IMR-90 (cell line): ENCODE measurements at regions not wholly inside any gene's neighbourhood (a gene's known extent, or its start where the extent isn't known, plus 50 kb on each side); places are given as distances from the start of the nearest gene placed in this dataset.

ENCODE experiments used
- ATAC-seq: fragments of 200-7000 bp; cut with Tn5 transposase; 2 replicates; pipeline ENCODE4 v1.9.1; 2020; ENCODE audit warnings: low read depth, mild to moderate bottlenecking, moderate library complexity
- BruUV-seq: library from RNA; stranded (reverse); fragments of 400-500 nt; replicated peaks from 2 replicates; lab custom pipeline; 2021; lab: Mats Ljungman, UMichigan
- CTCF ChIA-PET: fragments of 300-600 bp; formaldehyde crosslinking; extraction: SDS; loops from one replicate; lab custom pipeline; 2021; ENCODE audit warnings: antibody characterized with exemption; lab: Yijun Ruan, JAX
- POLR2A ChIA-PET: fragments of 300-600 bp; sonication (Branson Sonifier 250); formaldehyde crosslinking; loops from one replicate; lab custom pipeline; 2022; ENCODE audit warnings: antibody characterized with exemption; ENCODE audit not compliant: unreplicated experiment; lab: Charles Lee
- DNase-seq: peaks from one replicate; pipeline ENCODE4 v3.0.0; 2013
- H2AFZ ChIP-seq: replicated peaks from 2 replicates; pipeline ENCODE3; 2013; ENCODE audit warnings: low read length, mild to moderate bottlenecking; ENCODE audit not compliant: poor library complexity
- H2AK5ac ChIP-seq: 2 replicates; pipeline ENCODE4 v1.6.1; 2013; ENCODE audit warnings: low read depth, low read length, inconsistent platforms
- H2AK9ac ChIP-seq: replicated peaks from 2 replicates; pipeline ENCODE3; 2013; ENCODE audit warnings: mild to moderate bottlenecking, low read depth, low read length, moderate library complexity; ENCODE audit not compliant: poor library complexity
- H2BK120ac ChIP-seq: 2 replicates; pipeline ENCODE4 v1.6.1; 2013; ENCODE audit warnings: low read depth, low read length, inconsistent platforms
- H2BK15ac ChIP-seq: 3 replicates; pipeline ENCODE4 v1.6.1; 2013; ENCODE audit warnings: low read depth, low read length, inconsistent platforms
- H2BK20ac ChIP-seq: 2 replicates; pipeline ENCODE4 v1.6.1; 2013; ENCODE audit warnings: low read depth, mild to moderate bottlenecking, inconsistent platforms, low read length, moderate library complexity
- H2BK5ac ChIP-seq: 2 replicates; pipeline ENCODE4 v1.6.1; 2013; ENCODE audit warnings: mild to moderate bottlenecking, low read depth, low read length, inconsistent platforms; ENCODE audit not compliant: poor library complexity, severe bottlenecking
- H3K14ac ChIP-seq: replicated peaks from 2 replicates; pipeline ENCODE4 v1.6.1; 2013; ENCODE audit warnings: low read depth, low read length, inconsistent platforms
- H3K18ac ChIP-seq: 2 replicates; pipeline ENCODE4 v1.6.1; 2013; ENCODE audit warnings: low read depth, low read length, control low read depth
- H3K23ac ChIP-seq: 2 replicates; pipeline ENCODE4 v1.6.1; 2013; ENCODE audit warnings: low read depth, low read length, inconsistent platforms
- H3K27ac ChIP-seq: 2 replicates; pipeline ENCODE4 v1.5.1; 2013; ENCODE audit warnings: mild to moderate bottlenecking, control low read depth, low read length; ENCODE audit not compliant: insufficient read depth
- H3K27me3 ChIP-seq: 2 replicates; pipeline ENCODE4 v1.6.1; 2013; ENCODE audit warnings: low read length; ENCODE audit not compliant: control insufficient read depth, insufficient read depth
- H3K36me3 ChIP-seq: 2 replicates; pipeline ENCODE4 v1.6.1; 2013; ENCODE audit warnings: low read length, mixed read lengths; ENCODE audit not compliant: control insufficient read depth, insufficient read depth
- H3K4ac ChIP-seq: 2 replicates; pipeline ENCODE4 v1.6.1; 2013; ENCODE audit warnings: low read depth, low read length, inconsistent platforms
- H3K4me1 ChIP-seq: 2 replicates; pipeline ENCODE4 v1.6.1; 2013; ENCODE audit warnings: low read length, mixed read lengths; ENCODE audit not compliant: control insufficient read depth, insufficient read depth
- H3K4me2 ChIP-seq: 2 replicates; pipeline ENCODE4 v1.6.1; 2013; ENCODE audit warnings: low read depth, mild to moderate bottlenecking, control low read depth, low read length, moderate library complexity
- H3K4me3 ChIP-seq: 2 replicates; pipeline ENCODE4 v1.5.1; 2013; ENCODE audit warnings: low read depth, mild to moderate bottlenecking, control low read depth, low read length, moderate library complexity; ENCODE audit not compliant: insufficient read depth
- H3K56ac ChIP-seq: 2 replicates; pipeline ENCODE4 v1.6.1; 2013; ENCODE audit warnings: low read length, inconsistent platforms; ENCODE audit not compliant: insufficient read depth; ENCODE audit errors: extremely low read depth
- H3K79me1 ChIP-seq, 2 experiments: 2 replicates each; pipeline ENCODE4 v1.6.1; 2013; ENCODE audit warnings: low read length in 2 of 2, inconsistent platforms in 1 of 2, low read depth in 1 of 2
- H3K9ac ChIP-seq: 2 replicates; pipeline ENCODE4 v1.6.1; 2013; ENCODE audit warnings: low read depth, low read length, control low read depth
- H3K9me1 ChIP-seq: 2 replicates; pipeline ENCODE4 v1.6.1; 2013; ENCODE audit warnings: low read length, inconsistent platforms; ENCODE audit not compliant: insufficient read depth
- H3K9me3 ChIP-seq: 2 replicates; pipeline ENCODE4 v1.6.1; 2013; ENCODE audit warnings: low read length; ENCODE audit not compliant: control insufficient read depth, insufficient read depth
- H4K20me1 ChIP-seq: 2 replicates; pipeline ENCODE4 v1.6.1; 2013; ENCODE audit warnings: low read length, inconsistent platforms; ENCODE audit not compliant: insufficient read depth
- H4K5ac ChIP-seq: 2 replicates; pipeline ENCODE4 v1.6.1; 2013; ENCODE audit warnings: mild to moderate bottlenecking, low read depth, low read length, control low read depth
- H4K8ac ChIP-seq, 2 experiments: 2 replicates each; pipeline ENCODE4 v1.6.1; 2013; ENCODE audit warnings: low read depth in 2 of 2, low read length in 2 of 2, control low read depth in 1 of 2, inconsistent platforms in 1 of 2
- H4K91ac ChIP-seq: 2 replicates; pipeline ENCODE4 v1.6.1; 2013; ENCODE audit warnings: low read depth, low read length, inconsistent platforms; ENCODE audit not compliant: insufficient read depth
- BHLHE40 ChIP-seq: fragments of 150-350 bp; IDR thresholded peaks from 2 replicates; pipeline ENCODE4 v1.6.1; 2016; ENCODE audit warnings: mild to moderate bottlenecking, low read depth, low read length
- CEBPB ChIP-seq: IDR thresholded peaks from 2 replicates; pipeline ENCODE4 v1.6.1; 2012; ENCODE audit warnings: low read depth, low read length, improper control_type of control experiment
- CHD1 ChIP-seq: IDR thresholded peaks from 2 replicates; pipeline ENCODE4 v1.6.1; 2012; ENCODE audit warnings: low read depth, low read length, improper control_type of control experiment
- CTCF ChIP-seq: conservative IDR thresholded peaks from 2 replicates; pipeline ENCODE4 v1.5.1; 2012; ENCODE audit warnings: mild to moderate bottlenecking, low read depth, low read length, improper control_type of control experiment
- ELK1 ChIP-seq: fragments of 150-350 bp; IDR thresholded peaks from 2 replicates; pipeline ENCODE4 v1.6.1; 2016; ENCODE audit warnings: low read depth, mild to moderate bottlenecking, low read length, moderate library complexity, borderline replicate concordance
- MAZ ChIP-seq: IDR thresholded peaks from 2 replicates; pipeline ENCODE4 v1.6.1; 2012; ENCODE audit warnings: low read depth, mild to moderate bottlenecking, low read length, improper control_type of control experiment, moderate library complexity, borderline replicate concordance
- MXI1 ChIP-seq: IDR thresholded peaks from 2 replicates; pipeline ENCODE4 v1.6.1; 2012; ENCODE audit warnings: low read depth, mild to moderate bottlenecking, low read length, moderate library complexity, borderline replicate concordance
- NFE2L2 ChIP-seq: fragments of 150-350 bp; IDR thresholded peaks from 2 replicates; pipeline ENCODE4 v1.6.1; 2016; ENCODE audit warnings: low read depth, mild to moderate bottlenecking, low read length
- RCOR1 ChIP-seq: IDR thresholded peaks from 2 replicates; pipeline ENCODE4 v1.6.1; 2012; ENCODE audit warnings: mild to moderate bottlenecking, low read length, improper control_type of control experiment; ENCODE audit not compliant: insufficient replicate concordance
- RFX5 ChIP-seq: IDR thresholded peaks from 2 replicates; pipeline ENCODE4 v1.8.0; 2012; ENCODE audit warnings: low read depth, mild to moderate bottlenecking, low read length, moderate library complexity
- SMC3 ChIP-seq: fragments of 150-350 bp; IDR thresholded peaks from 2 replicates; pipeline ENCODE4 v1.6.1; 2016; ENCODE audit warnings: low read depth, mild to moderate bottlenecking, antibody characterized with exemption, low read length, moderate library complexity
- WGBS, 2 experiments: methylation state at CpG; one replicate each; pipeline versions ENCODE4 v1.1.5 to v1.1.7; 2013; ENCODE audit warnings: missing lambda C conversion rate in 2 of 2; ENCODE audit not compliant: insufficient read length in 1 of 2; ENCODE audit errors: extremely low coverage in 2 of 2; 5-methylcytosine and 5-hydroxymethylcytosine counted together
- dilution Hi-C: fragments of 300-500 bp; cut with HindIII; formaldehyde crosslinking; loops from one replicate; pipeline ENCODE4 v1.14.3; 2018; ENCODE audit warnings: low sequenced_read_pairs; ENCODE audit not compliant: unreplicated experiment
- in situ Hi-C: fragments of 300-500 bp; cut with MboI; formaldehyde crosslinking; loops from 3 replicates; pipeline ENCODE4 v1.14.3; 2019; ENCODE audit warnings: low sequenced_read_pairs, inconsistent platforms, mixed read lengths
- intact Hi-C: fragments of 100-400 bp; cut with micrococcal nuclease; formaldehyde crosslinking; loops from 2 replicates; pipeline ENCODE4 v1.10.0; 2022

GRCh38 chrX:25344161-25344936 lies 328.6 kb upstream of the ARX start:
- no peak overlapping the region for H2BK120ac ChIP-seq

More at GRCh38 chrX:25344161-25344936, 328.6 kb upstream of the ARX start:
- POLR2A ChIA-PET: no interaction called here
- no peak overlapping the region for H3K23ac ChIP-seq
- H2BK20ac ChIP-seq: no peak overlapping the region
- H4K5ac ChIP-seq: no peak overlapping the region
- H3K18ac ChIP-seq: no peak overlapping the region
- no peak overlapping the region for H3K4me2 ChIP-seq
- WGBS, 2 experiments: 30% methylated on average over 2 of the region's 7 CpGs; no CpG with 5 or more reads in 1 of the 2 experiments
- no peak overlapping the region for H4K91ac ChIP-seq
- TF ChIP-seq CEBPB (no peak), MXI1 (no peak), SMC3 (no peak), NFE2L2 (no peak), BHLHE40 (no peak), ELK1 (no peak), CHD1 (no peak), RCOR1 (no peak), CTCF (no peak), RFX5 (no peak), MAZ (no peak)
- H4K8ac ChIP-seq: no peak overlapping the region
- H3K27me3 ChIP-seq: no peaks in the 10 kb centered on the region
- no peak overlapping the region for H2AK5ac ChIP-seq
- no peaks in the 10 kb centered on the region for H4K20me1 ChIP-seq
- H3K4me3 ChIP-seq: no peak overlapping the region
- H3K56ac ChIP-seq: no peak overlapping the region
- H2BK15ac ChIP-seq: no peak overlapping the region
- no peak overlapping the region for H3K4ac ChIP-seq
- dilution Hi-C loops: no loop called here
- no peaks in the 10 kb centered on the region for H3K36me3 ChIP-seq
- no TSS peak for BruUV-seq
- intact Hi-C loops: no loop called here
- no peak overlapping the region for H2AFZ ChIP-seq
- H3K4me1 ChIP-seq: no peaks in the 10 kb centered on the region
- H3K27ac ChIP-seq: no peak overlapping the region
- H3K9ac ChIP-seq: no peak overlapping the region
- CTCF ChIA-PET: no interaction called here
- no peaks in the 10 kb centered on the region for H3K79me1 ChIP-seq
- ATAC-seq (no peak), DNase-seq (no peak)
- no peak overlapping the region for H3K14ac ChIP-seq
- no peak overlapping the region for H2BK5ac ChIP-seq
- H2AK9ac ChIP-seq: no peak overlapping the region
- in situ Hi-C loops: no loop called here
- H3K9me3 ChIP-seq: 0 out of 2 replicates have a peak, but pooled peaks cover 5% of the 10 kb centered on the region
- no peaks in the 10 kb centered on the region for H3K9me1 ChIP-seq
